SU-DHL-6 (cell line): ENCODE measurements at regions not wholly inside any gene's neighbourhood (a gene's known extent, or its start where the extent isn't known, plus 50 kb on each side); places are given as distances from the start of the nearest gene placed in this dataset.

ENCODE experiments used
- EZH2phosphoT487 ChIP-seq: fragments of 200-600 bp; sonication (generic), shearing (Covaris generic); conservative IDR thresholded peaks from 2 replicates; pipeline ENCODE4 v1.6.1; 2018; ENCODE audit warnings: mild to moderate bottlenecking, antibody characterized with exemption, low read length, moderate library complexity, mixed read lengths
- TF ChIP-seq, protein P1 (sequence below): fragments of 200-600 bp; sonication (generic); IDR thresholded peaks from one replicate; pipeline ENCODE4 v1.5.1; 2017; ENCODE audit warnings: antibody characterized with exemption, mild to moderate bottlenecking, low read length, moderate library complexity; ENCODE audit not compliant: insufficient read depth, poor library complexity, severe bottlenecking

DNA sequence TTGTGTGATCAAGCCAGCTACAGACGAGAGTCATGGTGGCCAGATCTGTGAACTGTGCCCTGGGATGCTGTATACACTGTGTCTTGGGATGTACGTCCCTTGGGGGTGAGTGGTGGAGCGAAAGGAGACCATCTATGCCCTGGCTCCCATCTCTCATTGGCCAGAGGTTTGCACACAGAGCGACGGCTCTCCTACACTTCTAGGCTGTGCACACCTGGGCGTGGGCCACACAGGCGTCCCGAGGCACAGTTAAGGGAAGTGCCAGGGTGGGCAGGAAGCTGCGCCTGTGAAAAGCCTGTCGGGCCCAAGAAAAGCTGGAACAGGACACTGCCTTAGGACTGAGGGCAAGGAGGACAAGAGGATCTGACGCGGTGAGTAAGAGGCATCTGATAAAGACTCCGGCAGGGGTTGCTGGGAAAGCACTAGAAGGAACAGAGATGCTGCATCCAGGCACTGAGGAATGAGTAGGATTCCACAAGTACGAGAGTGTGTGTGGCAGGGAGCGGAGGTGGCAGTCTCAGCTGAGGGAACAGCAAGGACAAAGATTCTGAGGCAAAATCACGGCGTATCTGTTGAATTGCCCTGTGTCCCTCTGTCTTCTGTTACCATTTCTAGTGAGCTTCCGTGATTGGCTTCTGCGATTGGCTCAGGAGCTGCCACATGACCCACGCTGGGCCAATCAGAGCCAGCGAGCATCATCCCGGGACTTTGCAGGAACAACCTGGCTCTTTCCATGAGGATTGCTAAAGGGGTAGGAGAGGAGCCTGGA lies 67.9 kb upstream of the ZBTB40 start:
- TF ChIP-seq, protein P1, sequence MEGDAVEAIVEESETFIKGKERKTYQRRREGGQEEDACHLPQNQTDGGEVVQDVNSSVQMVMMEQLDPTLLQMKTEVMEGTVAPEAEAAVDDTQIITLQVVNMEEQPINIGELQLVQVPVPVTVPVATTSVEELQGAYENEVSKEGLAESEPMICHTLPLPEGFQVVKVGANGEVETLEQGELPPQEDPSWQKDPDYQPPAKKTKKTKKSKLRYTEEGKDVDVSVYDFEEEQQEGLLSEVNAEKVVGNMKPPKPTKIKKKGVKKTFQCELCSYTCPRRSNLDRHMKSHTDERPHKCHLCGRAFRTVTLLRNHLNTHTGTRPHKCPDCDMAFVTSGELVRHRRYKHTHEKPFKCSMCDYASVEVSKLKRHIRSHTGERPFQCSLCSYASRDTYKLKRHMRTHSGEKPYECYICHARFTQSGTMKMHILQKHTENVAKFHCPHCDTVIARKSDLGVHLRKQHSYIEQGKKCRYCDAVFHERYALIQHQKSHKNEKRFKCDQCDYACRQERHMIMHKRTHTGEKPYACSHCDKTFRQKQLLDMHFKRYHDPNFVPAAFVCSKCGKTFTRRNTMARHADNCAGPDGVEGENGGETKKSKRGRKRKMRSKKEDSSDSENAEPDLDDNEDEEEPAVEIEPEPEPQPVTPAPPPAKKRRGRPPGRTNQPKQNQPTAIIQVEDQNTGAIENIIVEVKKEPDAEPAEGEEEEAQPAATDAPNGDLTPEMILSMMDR, result no peak
- TF ChIP-seq EZH2phosphoT487, result no peak
